HG02759 (cell line): ENCODE measurements at regions not wholly inside any gene's neighbourhood (a gene's known extent, or its start where the extent isn't known, plus 50 kb on each side); places are given as distances from the start of the nearest gene placed in this dataset.
A peak's percentile ranks its signal among the peaks of the same experiment; 100 is the strongest.
"Not testable (repeated sequence)": the region's sequence is repeated elsewhere in the genome, so short reads cannot be mapped to it uniquely, and the experiment has no call there.

Experiments used
- ATAC-seq: cut with Tn5 transposase; IDR thresholded peaks from one replicate; pipeline ENCODE4 v1.9.1; 2021; ENCODE audit warnings: mild to moderate bottlenecking, moderate library complexity; ENCODE audit not compliant: unreplicated experiment

DNA sequence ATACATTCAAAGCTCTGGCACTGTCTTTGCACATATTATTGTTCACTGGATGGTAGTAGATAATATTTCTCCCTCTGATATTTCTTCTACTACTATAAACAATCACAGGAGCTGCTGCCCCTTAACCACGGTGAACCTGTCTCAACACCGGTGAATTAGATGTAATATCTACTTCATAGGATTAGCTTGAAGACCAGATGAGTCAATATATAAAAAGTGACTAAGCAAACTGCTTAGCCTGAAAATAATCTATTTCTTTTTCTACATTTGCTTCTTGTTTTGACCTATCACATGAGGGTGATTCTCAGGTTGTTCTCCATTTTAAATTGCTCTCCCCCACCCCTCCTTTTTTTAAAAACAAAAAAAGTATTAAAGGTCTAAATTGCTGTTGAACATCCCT, 645.5 kb downstream of the ANKRD50 start:
- no peak for ATAC-seq

DNA sequence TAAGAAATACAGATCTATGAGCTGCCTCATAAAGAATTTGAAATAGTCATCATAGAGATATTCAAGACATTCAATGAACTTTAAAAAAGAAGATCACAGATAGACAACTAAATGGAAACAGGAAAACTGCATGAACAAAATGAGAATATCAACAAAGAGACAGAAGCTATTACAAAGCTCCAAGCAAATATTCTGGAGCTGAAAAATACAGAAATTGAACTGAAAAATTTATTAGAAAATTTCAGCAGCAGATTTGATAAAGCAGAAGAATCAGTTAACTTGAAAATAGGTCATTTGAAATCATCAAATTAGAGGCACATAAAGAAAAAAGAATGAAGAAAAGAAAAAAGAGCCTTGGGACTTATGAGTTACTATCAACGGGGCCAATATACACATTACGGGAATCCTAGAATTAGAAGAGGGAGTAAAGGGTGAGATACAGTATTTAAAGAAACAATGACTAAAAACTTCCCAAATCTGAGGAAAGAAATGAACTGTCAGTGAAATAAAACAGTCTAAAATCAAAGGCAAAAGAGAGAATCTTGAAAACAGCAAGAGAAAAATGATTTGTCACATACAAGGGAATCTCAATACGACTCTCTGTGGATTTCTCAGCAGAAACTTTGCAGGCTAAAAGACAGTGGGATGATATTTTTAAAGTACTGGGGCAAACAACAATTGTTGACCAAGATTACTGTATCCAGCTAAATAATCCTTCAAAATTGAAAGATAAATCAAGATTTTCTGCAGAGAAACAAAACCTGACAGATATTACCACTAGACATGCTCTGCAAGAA, 641.6 kb downstream of the ANKRD50 start:
- no peak for ATAC-seq

GRCh38 chr4:124075276-124075675, 637.3 kb downstream of the ANKRD50 start:
- ATAC-seq = not testable (repeated sequence)

- no peak for ATAC-seq
Observed at GRCh38 chr4:124079174-124079780, 633.3 kb downstream of the ANKRD50 start.

GRCh38 chr4:124083711-124084110, 628.8 kb downstream of the ANKRD50 start:
- no peak for ATAC-seq

- ATAC-seq = no peak
Observed at GRCh38 chr4:124085561-124086180, 626.9 kb downstream of the ANKRD50 start.

DNA sequence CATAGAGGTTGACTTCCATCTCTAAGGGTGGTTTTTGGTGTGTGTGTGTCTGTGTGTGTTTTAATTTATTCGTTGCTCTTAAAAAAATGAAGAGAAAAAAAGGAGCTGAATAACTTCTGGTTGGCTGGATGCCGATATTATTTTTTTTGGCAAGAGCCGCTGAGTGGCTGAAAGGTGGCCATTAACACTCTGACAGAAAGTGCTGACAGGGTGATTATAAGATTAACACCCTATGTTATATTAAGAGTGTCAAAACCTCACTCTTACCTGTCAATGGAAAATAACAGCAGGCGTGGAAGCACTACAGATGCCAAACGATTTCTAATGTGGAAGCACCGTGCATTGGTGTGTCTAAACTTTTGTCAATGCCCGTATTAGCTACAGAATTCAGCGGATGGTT, 622.5 kb downstream of the ANKRD50 start:
- ATAC-seq = no peak

DNA sequence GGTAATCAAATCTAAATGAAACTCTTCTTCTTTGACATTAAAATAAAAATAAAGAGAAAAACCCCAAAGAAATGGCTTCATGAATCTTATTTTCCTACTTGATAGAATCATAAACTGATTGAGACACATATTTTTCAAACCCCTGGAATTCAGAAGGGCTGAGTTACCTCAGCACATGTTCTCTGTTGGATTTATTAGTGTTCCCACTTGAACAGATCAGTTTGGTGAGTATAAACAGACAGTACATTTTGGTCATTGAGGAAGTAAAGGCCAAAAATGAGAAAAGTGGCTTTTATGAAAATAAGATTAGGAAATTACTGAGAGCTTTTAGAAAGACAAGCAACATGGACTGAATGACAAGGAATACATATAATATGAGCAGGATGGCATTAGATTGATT, 620.4 kb downstream of the ANKRD50 start:
- ATAC-seq = no peak

DNA sequence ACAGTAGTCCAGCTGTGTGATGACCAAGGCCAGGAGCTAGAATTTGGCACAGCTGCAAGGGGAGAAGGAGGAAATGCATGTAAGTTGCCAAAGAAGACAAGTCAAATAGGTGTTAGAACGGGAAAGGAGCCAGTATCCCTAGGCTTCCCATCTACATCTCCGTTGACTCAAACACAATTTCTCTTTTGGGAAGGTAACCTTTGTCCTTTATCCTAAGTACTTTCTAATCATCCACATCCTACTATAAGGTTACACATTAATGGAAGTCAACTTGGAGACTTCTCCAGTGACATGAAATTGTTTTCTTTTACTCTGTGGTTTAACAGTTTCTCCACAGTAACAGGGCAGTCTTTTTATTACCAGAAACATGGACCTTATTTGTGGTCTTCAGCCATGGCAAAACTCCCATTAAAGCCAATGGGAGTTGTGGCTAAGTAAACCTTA, 620.0 kb downstream of the ANKRD50 start:
- ATAC-seq = no peak

DNA sequence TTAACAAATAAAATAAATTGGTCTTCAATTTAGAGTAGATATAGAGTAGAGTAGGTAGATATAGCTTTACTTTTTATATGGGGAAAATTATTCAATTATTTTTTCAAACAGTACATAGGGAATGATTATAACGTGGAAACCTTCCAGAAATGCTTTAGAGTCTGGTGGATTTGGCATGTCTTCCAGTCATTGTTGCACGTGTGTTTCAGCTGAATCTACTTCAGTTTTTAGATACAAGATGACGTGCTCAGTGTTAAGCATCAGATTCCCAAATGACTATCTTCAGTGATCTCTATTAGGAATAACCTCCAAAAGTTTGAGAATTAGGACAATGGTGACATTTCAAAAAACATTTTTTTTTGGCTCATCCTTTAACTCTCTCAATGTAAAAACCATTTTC, 616.9 kb downstream of the ANKRD50 start:
- ATAC-seq = no peak

GRCh38 chr4:124096290-124096689, 616.2 kb downstream of the ANKRD50 start:
- ATAC-seq = no peak

GRCh38 chr4:124097447-124097846, 615.1 kb downstream of the ANKRD50 start:
- no peak for ATAC-seq

DNA sequence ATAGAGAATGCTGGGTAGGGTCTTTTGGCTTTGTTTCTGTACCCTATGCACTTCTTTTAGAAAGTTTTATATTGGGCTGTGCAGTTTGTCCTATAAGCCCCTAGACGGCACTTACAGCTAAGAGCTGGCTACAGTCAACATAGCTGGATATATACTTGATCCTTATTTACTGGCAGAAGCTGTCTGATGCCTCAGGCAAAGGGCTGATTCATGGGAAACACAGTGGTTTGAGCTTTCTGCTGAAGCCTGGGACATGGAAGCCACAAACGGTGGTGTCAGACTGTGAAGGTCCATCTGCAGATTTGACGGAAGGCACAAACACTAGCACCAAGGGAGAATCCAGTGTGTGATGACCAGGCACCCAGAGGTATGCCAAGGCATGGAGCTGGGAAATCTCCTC, 608.4 kb downstream of the ANKRD50 start:
- no peak for ATAC-seq

- no peak for ATAC-seq
Observed at GRCh38 chr4:124104628-124105027, 607.9 kb downstream of the ANKRD50 start.

GRCh38 chr4:124105212-124105611, 607.3 kb downstream of the ANKRD50 start:
- no peak for ATAC-seq

GRCh38 chr4:124111411-124111810, 601.1 kb downstream of the ANKRD50 start:
- no peak for ATAC-seq

- peak; percentile 48 for ATAC-seq
Observed at GRCh38 chr4:124111922-124112321, 600.6 kb downstream of the ANKRD50 start.

DNA sequence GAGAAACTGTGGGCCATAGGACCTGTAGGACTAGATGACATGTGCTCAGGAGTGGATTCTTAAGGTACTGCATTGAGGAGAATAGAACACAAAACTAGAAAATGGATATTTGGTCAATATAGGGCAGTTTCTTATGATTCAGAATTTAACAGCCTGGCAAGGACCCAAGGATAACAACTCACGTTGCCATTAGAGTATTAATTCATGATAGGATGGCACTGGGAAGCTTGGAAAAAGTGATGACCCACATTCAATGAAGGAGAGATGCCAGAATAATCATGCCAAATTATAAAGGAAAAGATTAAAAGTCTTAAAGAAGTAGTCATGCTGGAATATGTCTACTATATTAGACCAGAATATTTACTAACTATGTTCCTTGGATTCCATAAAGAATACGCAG, 594.5 kb downstream of the ANKRD50 start:
- no peak for ATAC-seq

DNA sequence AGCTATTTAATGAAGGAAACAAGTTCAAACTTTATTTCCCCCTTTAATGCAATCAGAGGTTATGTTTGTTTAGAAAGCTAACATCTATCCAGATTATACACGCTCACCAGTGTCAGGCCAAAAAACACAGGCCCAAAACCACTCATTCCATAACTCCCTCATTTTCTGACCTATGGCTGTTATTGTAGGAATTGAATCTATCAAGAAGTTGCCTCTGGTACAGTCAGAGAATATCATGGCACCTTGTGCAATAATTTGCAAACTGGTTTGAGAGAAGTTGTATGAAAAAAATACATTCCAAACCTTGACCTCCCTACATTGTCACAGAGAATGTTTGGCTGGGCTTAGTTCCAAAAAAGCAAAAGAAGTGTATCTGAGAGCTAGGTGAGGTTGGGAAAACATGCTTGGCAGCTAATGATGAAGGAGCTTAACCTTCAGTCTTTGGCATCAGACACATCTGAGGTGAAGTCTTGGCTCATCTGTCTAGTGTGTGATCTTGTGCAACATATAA, 591.0 kb downstream of the ANKRD50 start:
- ATAC-seq = no peak

DNA sequence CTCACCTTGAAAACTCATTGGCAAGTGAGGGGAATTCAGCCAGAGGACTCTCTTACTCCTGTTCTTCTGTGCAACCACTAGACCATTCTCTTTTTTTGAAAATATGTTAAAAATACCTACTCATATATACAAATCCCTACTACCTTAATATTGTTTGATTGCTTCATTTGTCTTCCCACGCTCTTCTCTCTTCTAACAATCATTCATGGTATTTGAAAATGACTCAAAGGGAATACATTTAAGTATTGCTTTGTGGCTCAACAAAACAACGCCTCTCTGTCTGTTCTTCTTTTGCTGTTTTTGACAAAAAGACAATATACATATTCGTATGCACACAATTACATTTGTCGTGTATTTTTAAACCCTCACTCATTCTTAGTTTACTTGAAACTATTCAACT, 589.4 kb downstream of the ANKRD50 start:
- ATAC-seq = no peak

DNA sequence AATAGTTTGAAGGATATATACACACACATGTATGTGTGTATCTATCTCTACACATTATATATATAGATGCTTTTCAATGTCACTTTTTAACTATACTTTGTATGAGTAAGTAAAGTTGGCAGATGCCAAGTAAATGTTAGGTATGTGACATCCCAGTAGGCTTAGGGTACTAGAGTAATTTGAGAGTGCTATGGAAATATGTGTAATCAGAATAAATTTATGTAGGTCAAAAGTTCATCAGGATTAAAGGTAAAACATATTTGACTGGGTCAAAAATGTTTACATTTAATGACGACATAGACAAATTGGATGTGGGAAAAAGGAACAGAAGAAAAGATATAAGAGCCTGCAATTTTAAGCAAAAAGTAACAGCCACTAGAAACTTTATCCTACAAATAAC, 588.8 kb downstream of the ANKRD50 start:
- ATAC-seq = no peak

- ATAC-seq = not testable (repeated sequence)
Observed at GRCh38 chr4:124131324-124131723, 581.2 kb downstream of the ANKRD50 start.
